Keratinocyte (primary cell): ENCODE measurements at regions not wholly inside any gene's neighbourhood (a gene's known extent, or its start where the extent isn't known, plus 50 kb on each side); places are given as distances from the start of the nearest gene placed in this dataset.

Source experiments
- DNase-seq: peaks from one replicate; pipeline ENCODE4 v3.0.0-alpha.2; 2011; ENCODE audit warnings: low read depth, missing footprints, low spot score
- FAIRE-seq: peaks from 2 replicates; lab custom pipeline; 2011; peaks lifted over from hg19 to GRCh38; lab: Jason Lieb, UNC
- H2AFZ ChIP-seq: 2 replicates; pipeline ENCODE4 v1.6.0; 2012; ENCODE audit warnings: low read length, control low read depth, inconsistent platforms; ENCODE audit not compliant: control insufficient read depth
- H3K27ac ChIP-seq: 2 replicates; pipeline ENCODE4 v1.5.1; 2011; ENCODE audit warnings: low read length; ENCODE audit not compliant: control insufficient read depth, insufficient read depth
- H3K27me3 ChIP-seq: 3 replicates; pipeline ENCODE4 v1.6.0; 2011; ENCODE audit warnings: low read length; ENCODE audit not compliant: control insufficient read depth, insufficient read depth; ENCODE audit errors: extremely low read depth
- H3K36me3 ChIP-seq, 2 experiments: 2 replicates in 1 of 2; 3 replicates in 1 of 2; pipeline ENCODE4 v1.5.1; 2011; ENCODE audit warnings: low read length in 2 of 2, mild to moderate bottlenecking in 1 of 2; ENCODE audit not compliant: control insufficient read depth in 2 of 2, insufficient read depth in 2 of 2; ENCODE audit errors: extremely low read depth in 1 of 2
- H3K4me1 ChIP-seq: 3 replicates; pipeline ENCODE4 v1.5.1; 2011; ENCODE audit warnings: low read length; ENCODE audit not compliant: control insufficient read depth, insufficient read depth; ENCODE audit errors: extremely low read depth
- H3K4me2 ChIP-seq: 3 replicates; pipeline ENCODE4 v1.6.0; 2011; ENCODE audit warnings: low read depth, low read length; ENCODE audit not compliant: control insufficient read depth, insufficient read depth; ENCODE audit errors: extremely low read depth
- H3K4me3 ChIP-seq, 3 experiments: fragments of 200-600 bp in 1 of 3; sonication (generic) in 1 of 3; 2 replicates in 2 of 3; 3 replicates in 1 of 3; pipeline ENCODE4 v1.5.1; 2011 to 2016; ENCODE audit warnings: low read length in 3 of 3, mild to moderate bottlenecking in 3 of 3, control low read depth in 2 of 3, inconsistent platforms in 1 of 3, low read depth in 1 of 3, mixed read lengths in 1 of 3, mixed run types in 1 of 3, moderate library complexity in 1 of 3; ENCODE audit not compliant: control insufficient read depth in 2 of 3, insufficient read depth in 2 of 3; ENCODE audit errors: extremely low read depth in 1 of 3
- H3K79me2 ChIP-seq: 2 replicates; pipeline ENCODE4 v1.6.0; 2012; ENCODE audit warnings: low read length; ENCODE audit not compliant: control insufficient read depth, insufficient read depth
- H3K9ac ChIP-seq: 3 replicates; pipeline ENCODE4 v1.6.0; 2011; ENCODE audit warnings: low read length; ENCODE audit not compliant: control insufficient read depth, insufficient read depth; ENCODE audit errors: extremely low read depth
- H3K9me1 ChIP-seq: 3 replicates; pipeline ENCODE4 v1.6.0; 2011; ENCODE audit warnings: low read length; ENCODE audit not compliant: control insufficient read depth, insufficient read depth; ENCODE audit errors: extremely low read depth
- H3K9me3 ChIP-seq: 2 replicates; pipeline ENCODE4 v1.5.1; 2012; ENCODE audit warnings: low read depth, low read length; ENCODE audit not compliant: control insufficient read depth
- H4K20me1 ChIP-seq: 3 replicates; pipeline ENCODE4 v1.6.0; 2011; ENCODE audit warnings: low read length; ENCODE audit not compliant: control insufficient read depth, insufficient read depth; ENCODE audit errors: extremely low read depth
- CTCF ChIP-seq, 3 experiments: IDR thresholded peaks in 1 of 3; conservative IDR thresholded peaks in 1 of 3; optimal IDR thresholded peaks in 1 of 3; 2 replicates in 2 of 3; 3 replicates in 1 of 3; pipeline versions ENCODE3 to v1.5.1; 2011; ENCODE audit warnings: low read length in 3 of 3, mild to moderate bottlenecking in 3 of 3, moderate library complexity in 2 of 3, control low read depth in 1 of 3, inconsistent platforms in 1 of 3; ENCODE audit not compliant: insufficient read depth in 2 of 3; ENCODE audit errors: extremely low read depth in 1 of 3
- EZH2 ChIP-seq: IDR thresholded peaks from one replicate; pipeline ENCODE4 v1.6.1; 2012; ENCODE audit warnings: inconsistent platforms, mild to moderate bottlenecking, low read length, moderate library complexity
- dilution Hi-C: fragments of 300-500 bp; cut with MboI; formaldehyde crosslinking; loops from one replicate; pipeline ENCODE4 v1.7.0; 2020; ENCODE audit warnings: low sequenced_read_pairs; ENCODE audit not compliant: extremely low pct_ligation_motif_present

- H3K9me1 ChIP-seq = no peaks in the 10 kb centered on the region
- no peaks in the 10 kb centered on the region for H3K79me2 ChIP-seq
- TF ChIP-seq CTCF (optimal IDR thresholded peaks at IDR 0.05 in 1 of 3, IDR thresholded peaks at IDR 0.05 in 1 of 3, conservative IDR thresholded peaks at IDR 0.05 in 1 of 3; ENCODE audit: extremely low read depth in 1 of 3, insufficient read depth in 2 of 3, low read length in 3 of 3) (no peak), EZH2 (no peak)
- H3K36me3 ChIP-seq = no peaks in the 10 kb centered on the region
- no peak overlapping the region for H3K9ac ChIP-seq
- no peak overlapping the region for H3K27ac ChIP-seq
- H3K27me3 ChIP-seq = peaks cover 11% of the 10 kb centered on the region
- no peak overlapping the region for H3K4me3 ChIP-seq
- FAIRE-seq = no peak
- no peaks in the 10 kb centered on the region for H3K9me3 ChIP-seq
- DNase-seq = no peak
- no peak overlapping the region for H2AFZ ChIP-seq
- dilution Hi-C loops = no loop called here
- H3K4me1 ChIP-seq = peaks cover 1% of the 10 kb centered on the region
- no peak overlapping the region for H3K4me2 ChIP-seq
- H4K20me1 ChIP-seq = no peaks in the 10 kb centered on the region
Observed at GRCh38 chr5:141778206-141778605, 96.2 kb upstream of the ARAP3 start.

- Histone ChIP-seq H3K9me1 (no peaks in the 10 kb centered on the region), H3K27me3 (peaks cover 15% of the 10 kb centered on the region), H3K4me1 (no peaks in the 10 kb centered on the region), H3K4me3 (no peak overlapping the region), H3K79me2 (no peaks in the 10 kb centered on the region), H3K9ac (no peak overlapping the region), H3K4me2 (no peak overlapping the region), H3K9me3 (no peaks in the 10 kb centered on the region), H3K36me3 (no peaks in the 10 kb centered on the region), H2AFZ (no peak overlapping the region), H3K27ac (no peak overlapping the region), H4K20me1 (no peaks in the 10 kb centered on the region)
- no peak for DNase-seq
- TF ChIP-seq CTCF (optimal IDR thresholded peaks at IDR 0.05 in 1 of 3, IDR thresholded peaks at IDR 0.05 in 1 of 3, conservative IDR thresholded peaks at IDR 0.05 in 1 of 3; ENCODE audit: extremely low read depth in 1 of 3, insufficient read depth in 2 of 3, low read length in 3 of 3) (no peak), EZH2 (no peak)
- dilution Hi-C loops = no loop called here
- FAIRE-seq = no peak
Observed at GRCh38 chr5:141777711-141778110, 95.7 kb upstream of the ARAP3 start.
